ENCODE measurements at regions not wholly inside any gene's neighbourhood (a gene's known extent, or its start where the extent isn't known, plus 50 kb on each side); places are given as distances from the start of the nearest gene placed in this dataset.
"Not testable (repeated sequence)": the region's sequence is repeated elsewhere in the genome, so short reads cannot be mapped to it uniquely, and the experiment has no call there.

- DNase-seq (ENCODE audit: low spot score) = not testable (repeated sequence)
Observed at GRCh38 chr2:4988444-4988843, 703.7 kb upstream of the SOX11 start.

GRCh38 chr2:4992226-4992625 lies 700.0 kb upstream of the SOX11 start:
- no peak for DNase-seq (ENCODE audit: low spot score)

GRCh38 chr2:4995466-4995865 lies 696.7 kb upstream of the SOX11 start:
- no peak for DNase-seq (ENCODE audit: low spot score)

GRCh38 chr2:5007596-5007995 lies 684.6 kb upstream of the SOX11 start:
- no peak for DNase-seq (ENCODE audit: low spot score)

- DNase-seq (ENCODE audit: low spot score) = no peak
Observed at GRCh38 chr2:5019324-5019723, 672.9 kb upstream of the SOX11 start.

GRCh38 chr2:5020116-5020875 lies 671.9 kb upstream of the SOX11 start:
- no peak for DNase-seq (ENCODE audit: low spot score)

- no peak for DNase-seq (ENCODE audit: low spot score)
Observed at GRCh38 chr2:5021136-5021535, 671.0 kb upstream of the SOX11 start.

- DNase-seq (ENCODE audit: low spot score) = no peak
Observed at GRCh38 chr2:5022061-5022460, 670.1 kb upstream of the SOX11 start.

GRCh38 chr2:5022708-5023635 lies 669.2 kb upstream of the SOX11 start:
- DNase-seq (ENCODE audit: low spot score) = not testable (repeated sequence)

- DNase-seq (ENCODE audit: low spot score) = no peak
Observed at GRCh38 chr2:5026571-5027234, 665.5 kb upstream of the SOX11 start.

- no peak for DNase-seq (ENCODE audit: low spot score)
Observed at GRCh38 chr2:5035057-5035488, 657.1 kb upstream of the SOX11 start.

- no peak for DNase-seq (ENCODE audit: low spot score)
Observed at GRCh38 chr2:5036256-5036655, 655.9 kb upstream of the SOX11 start.

- no peak for DNase-seq (ENCODE audit: low spot score)
Observed at GRCh38 chr2:5039241-5039975, 652.8 kb upstream of the SOX11 start.

GRCh38 chr2:5040571-5040970 lies 651.6 kb upstream of the SOX11 start:
- no peak for DNase-seq (ENCODE audit: low spot score)

- no peak for DNase-seq (ENCODE audit: low spot score)
Observed at GRCh38 chr2:5041501-5041900, 650.7 kb upstream of the SOX11 start.

- DNase-seq (ENCODE audit: low spot score) = no peak
Observed at GRCh38 chr2:5042666-5043440, 649.3 kb upstream of the SOX11 start.

- no peak for DNase-seq (ENCODE audit: low spot score)
Observed at GRCh38 chr2:5051300-5051699, 640.9 kb upstream of the SOX11 start.

GRCh38 chr2:5052905-5053304 lies 639.3 kb upstream of the SOX11 start:
- no peak for DNase-seq (ENCODE audit: low spot score)

GRCh38 chr2:5057891-5058351 lies 634.3 kb upstream of the SOX11 start:
- no peak for DNase-seq (ENCODE audit: low spot score)

GRCh38 chr2:5060956-5061355 lies 631.2 kb upstream of the SOX11 start:
- no peak for DNase-seq (ENCODE audit: low spot score)

GRCh38 chr2:5064687-5065086 lies 627.5 kb upstream of the SOX11 start:
- no peak for DNase-seq (ENCODE audit: low spot score)
